SH-SY5Y (cell line): ENCODE measurements at regions not wholly inside any gene's neighbourhood (a gene's known extent, or its start where the extent isn't known, plus 50 kb on each side); places are given as distances from the start of the nearest gene placed in this dataset.

Source experiments
- GATA2 ChIP-seq: IDR thresholded peaks from 2 replicates; pipeline ENCODE4 v1.6.1; 2011; ENCODE audit warnings: mild to moderate bottlenecking, low read depth, low read length
- GATA3 ChIP-seq: IDR thresholded peaks from 2 replicates; pipeline ENCODE4 v1.6.1; 2011; ENCODE audit warnings: low read depth, mild to moderate bottlenecking, low read length, moderate library complexity

GRCh38 chr5:96275051-96275450 lies 158.0 kb downstream of the PCSK1 start:
- no peak for TF ChIP-seq GATA3
- no peak for TF ChIP-seq GATA2
